Karpas-422 (cell line): ENCODE measurements at regions not wholly inside any gene's neighbourhood (a gene's known extent, or its start where the extent isn't known, plus 50 kb on each side); places are given as distances from the start of the nearest gene placed in this dataset.

Experiments
- DNase-seq: peaks from one replicate; pipeline ENCODE4 v3.0.0-alpha.2; 2015
- H2AFZ ChIP-seq: fragments of 200-600 bp; sonication (generic); 2 replicates; pipeline ENCODE4 v1.6.1; 2014; ENCODE audit warnings: antibody characterized with exemption, low read length, mixed read lengths
- H3K27ac ChIP-seq: fragments of 200-600 bp; sonication (generic); 2 replicates; pipeline ENCODE4 v1.5.1; 2014; ENCODE audit warnings: mild to moderate bottlenecking, low read length, moderate library complexity
- H3K27me3 ChIP-seq: fragments of 200-600 bp; sonication (generic); 2 replicates; pipeline ENCODE4 v1.6.1; 2014; ENCODE audit warnings: low read length, mixed read lengths
- H3K36me3 ChIP-seq: fragments of 200-600 bp; sonication (generic); 2 replicates; pipeline ENCODE4 v1.6.1; 2014; ENCODE audit warnings: low read length, mixed read lengths; ENCODE audit not compliant: insufficient read depth
- H3K4me1 ChIP-seq: fragments of 200-600 bp; sonication (generic); 2 replicates; pipeline ENCODE4 v1.6.1; 2014; ENCODE audit warnings: mild to moderate bottlenecking, low read length, mixed read lengths
- H3K4me2 ChIP-seq: fragments of 200-600 bp; sonication (generic); 2 replicates; pipeline ENCODE4 v1.6.1; 2014; ENCODE audit warnings: low read length, low read depth, mild to moderate bottlenecking; ENCODE audit not compliant: poor library complexity, severe bottlenecking
- H3K4me3 ChIP-seq: fragments of 200-600 bp; sonication (generic); 2 replicates; pipeline ENCODE4 v1.5.1; 2014; ENCODE audit warnings: mild to moderate bottlenecking, antibody characterized with exemption, low read length, mixed read lengths
- H3K79me2 ChIP-seq: fragments of 200-600 bp; sonication (generic); 2 replicates; pipeline ENCODE4 v1.6.1; 2014; ENCODE audit warnings: mild to moderate bottlenecking, low read length, mixed read lengths
- H3K9ac ChIP-seq: fragments of 200-600 bp; sonication (generic); 2 replicates; pipeline ENCODE4 v1.6.0; 2014; ENCODE audit warnings: low read length
- H3K9me2 ChIP-seq: fragments of 200-600 bp; sonication (generic), shearing (Covaris generic); replicated peaks from 2 replicates; pipeline ENCODE4 v1.6.0; 2014; ENCODE audit warnings: mild to moderate bottlenecking, low read length, moderate library complexity; ENCODE audit not compliant: insufficient read depth
- H3K9me3 ChIP-seq: fragments of 300-700, 200-600 bp; sonication (generic); 2 replicates; pipeline ENCODE4 v1.6.1; 2014; ENCODE audit warnings: low read length, mixed read lengths
- H4K20me1 ChIP-seq: fragments of 200-600 bp; sonication (generic); 2 replicates; pipeline ENCODE4 v1.6.1; 2014; ENCODE audit warnings: mild to moderate bottlenecking, antibody characterized with exemption, low read length, low read depth; ENCODE audit not compliant: insufficient read depth

DNA sequence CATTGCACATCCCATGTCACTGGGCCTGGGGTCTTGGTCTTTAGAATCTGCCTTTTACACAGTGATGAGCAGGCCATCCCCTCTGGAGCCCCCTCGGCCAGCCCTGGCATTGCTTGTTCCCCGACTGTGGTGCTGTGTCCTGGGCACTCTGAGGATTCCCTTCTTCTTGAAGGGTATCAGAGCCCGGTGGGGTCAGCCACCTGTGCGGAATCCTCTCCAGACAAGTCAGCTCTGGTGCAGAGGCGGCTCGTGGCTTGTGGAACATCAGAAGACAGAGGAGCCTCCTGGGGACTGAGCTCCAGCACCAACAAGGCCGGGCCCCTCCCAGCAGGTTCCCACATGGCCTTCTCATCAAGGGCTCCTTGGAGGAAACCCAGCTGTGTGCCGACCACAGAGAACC lies 57.9 kb upstream of the AJAP1 start:
- no peaks in the 10 kb centered on the region for H3K27me3 ChIP-seq
- peak overlapping the region; percentile 30 for H3K4me2 ChIP-seq
- no peaks in the 10 kb centered on the region for H3K79me2 ChIP-seq
- no peaks in the 10 kb centered on the region for H3K36me3 ChIP-seq
- no peak overlapping the region for H3K4me3 ChIP-seq
- no peaks in the 10 kb centered on the region for H4K20me1 ChIP-seq
- DNase-seq = no peak
- H2AFZ ChIP-seq = no peak overlapping the region
- H3K9me2 ChIP-seq = no peaks in the 10 kb centered on the region
- H3K4me1 ChIP-seq = peaks cover 15% of the 10 kb centered on the region
- H3K27ac ChIP-seq = no peak overlapping the region
- H3K9me3 ChIP-seq = no peaks in the 10 kb centered on the region
- H3K9ac ChIP-seq = no peak overlapping the region

DNA sequence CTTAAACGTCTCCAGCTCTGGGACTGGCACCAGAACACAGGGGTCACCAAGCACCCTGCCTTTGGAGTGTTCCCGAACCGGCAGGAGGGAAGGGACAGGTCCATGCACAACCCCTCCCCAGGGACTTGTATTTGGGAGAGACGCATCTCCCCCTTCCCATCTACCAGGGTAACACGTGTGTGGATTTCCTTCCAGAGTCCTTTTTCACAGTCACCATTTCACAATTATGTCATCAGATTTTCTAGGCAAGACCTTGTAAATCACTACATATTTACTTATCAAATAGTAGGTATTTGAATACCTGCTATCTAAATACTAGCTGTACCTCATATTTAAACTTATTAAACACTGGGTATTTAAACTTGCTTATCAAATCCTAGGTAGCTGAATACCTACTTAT lies 57.4 kb upstream of the AJAP1 start:
- H3K4me3 ChIP-seq = no peak overlapping the region
- H3K27me3 ChIP-seq = no peaks in the 10 kb centered on the region
- no peaks in the 10 kb centered on the region for H3K36me3 ChIP-seq
- H3K9me2 ChIP-seq = no peaks in the 10 kb centered on the region
- H3K9ac ChIP-seq = no peak overlapping the region
- H4K20me1 ChIP-seq = no peaks in the 10 kb centered on the region
- H3K79me2 ChIP-seq = no peaks in the 10 kb centered on the region
- H2AFZ ChIP-seq = no peak overlapping the region
- peaks cover 15% of the 10 kb centered on the region for H3K4me1 ChIP-seq
- no peaks in the 10 kb centered on the region for H3K9me3 ChIP-seq
- H3K4me2 ChIP-seq = no peak overlapping the region
- no peak for DNase-seq
- H3K27ac ChIP-seq = no peak overlapping the region

DNA sequence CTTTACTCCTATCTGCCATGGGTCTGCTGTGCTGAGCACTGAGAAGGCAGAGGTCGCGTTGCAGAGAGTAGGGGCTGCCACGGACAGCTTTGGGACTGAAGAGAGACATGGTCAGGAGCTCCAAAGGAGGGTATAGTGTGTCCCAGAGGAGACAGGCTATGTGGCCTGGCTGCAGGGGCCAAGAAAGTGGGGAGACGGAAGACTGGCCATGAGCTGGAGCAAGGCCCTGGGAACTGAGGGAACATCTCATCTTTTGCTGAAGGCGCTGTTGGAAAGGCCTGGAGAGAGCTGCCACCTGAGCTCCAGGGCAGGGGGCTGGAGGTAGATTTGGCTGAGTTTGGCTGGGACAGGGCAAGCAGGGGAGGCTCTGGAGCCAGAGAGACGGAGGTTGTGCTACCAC lies 55.8 kb upstream of the AJAP1 start:
- H3K27me3 ChIP-seq = no peaks in the 10 kb centered on the region
- H2AFZ ChIP-seq = no peak overlapping the region
- H3K4me3 ChIP-seq = no peak overlapping the region
- no peaks in the 10 kb centered on the region for H3K9me3 ChIP-seq
- no peaks in the 10 kb centered on the region for H3K79me2 ChIP-seq
- no peaks in the 10 kb centered on the region for H3K9me2 ChIP-seq
- H3K4me2 ChIP-seq = no peak overlapping the region
- H3K4me1 ChIP-seq = peaks cover 15% of the 10 kb centered on the region
- no peaks in the 10 kb centered on the region for H4K20me1 ChIP-seq
- H3K36me3 ChIP-seq = no peaks in the 10 kb centered on the region
- H3K9ac ChIP-seq = no peak overlapping the region
- no peak overlapping the region for H3K27ac ChIP-seq
- DNase-seq = no peak

DNA sequence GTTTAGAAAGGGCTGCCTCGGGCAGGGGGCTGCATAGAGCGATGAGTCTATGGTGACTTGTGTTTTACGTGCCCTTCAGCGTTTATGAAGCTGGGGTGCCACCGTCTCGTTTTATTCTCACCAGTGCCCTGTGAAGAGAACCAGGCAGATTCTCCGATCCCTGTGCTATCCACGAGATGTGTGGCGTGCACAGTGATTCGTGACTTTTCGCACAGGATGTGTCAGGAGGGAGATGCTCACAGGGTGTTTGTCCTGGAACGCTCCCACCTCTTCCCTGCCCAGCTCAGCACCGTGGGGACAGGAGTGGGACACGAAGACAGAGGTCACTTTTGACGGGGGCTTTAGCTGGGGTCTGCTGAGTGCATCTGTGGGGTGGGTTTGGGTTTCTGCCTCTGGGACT lies 54.9 kb upstream of the AJAP1 start:
- H3K4me3 ChIP-seq = no peak overlapping the region
- no peak overlapping the region for H3K4me2 ChIP-seq
- DNase-seq = no peak
- no peaks in the 10 kb centered on the region for H3K79me2 ChIP-seq
- no peaks in the 10 kb centered on the region for H3K9me2 ChIP-seq
- H3K9me3 ChIP-seq = no peaks in the 10 kb centered on the region
- no peak overlapping the region for H3K9ac ChIP-seq
- H3K36me3 ChIP-seq = no peaks in the 10 kb centered on the region
- H3K4me1 ChIP-seq = peaks cover 15% of the 10 kb centered on the region
- no peak overlapping the region for H3K27ac ChIP-seq
- no peaks in the 10 kb centered on the region for H4K20me1 ChIP-seq
- no peak overlapping the region for H2AFZ ChIP-seq
- no peaks in the 10 kb centered on the region for H3K27me3 ChIP-seq

DNA sequence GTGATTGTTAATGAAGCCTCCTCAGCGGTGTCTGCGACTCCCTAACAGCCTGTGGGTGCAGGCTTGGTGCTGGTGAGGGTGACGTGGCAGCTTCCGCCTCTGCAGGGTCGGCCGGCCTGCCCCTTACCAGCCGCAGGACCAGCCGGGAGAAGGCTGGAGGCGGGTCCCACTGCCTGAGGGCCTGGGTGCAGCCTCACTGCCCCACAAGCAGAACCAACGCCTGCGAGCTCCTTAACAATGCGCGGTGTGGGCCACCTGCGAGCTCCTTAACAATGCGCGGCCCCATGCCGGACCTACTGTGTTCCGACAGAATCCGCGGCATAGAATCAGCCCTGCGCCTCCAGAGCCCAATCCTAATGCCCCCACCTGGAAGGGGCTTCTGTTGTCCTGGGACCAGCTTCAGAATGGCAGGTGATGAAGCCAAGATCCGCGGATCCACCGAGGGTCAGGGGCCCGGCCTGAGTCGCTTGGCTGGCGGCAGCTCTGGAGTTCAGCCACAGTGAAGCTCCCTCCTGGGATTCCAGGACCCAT lies 54.4 kb upstream of the AJAP1 start:
- no peak overlapping the region for H3K4me2 ChIP-seq
- H3K27me3 ChIP-seq = no peaks in the 10 kb centered on the region
- no peaks in the 10 kb centered on the region for H3K9me3 ChIP-seq
- H2AFZ ChIP-seq = no peak overlapping the region
- no peaks in the 10 kb centered on the region for H3K36me3 ChIP-seq
- no peak overlapping the region for H3K9ac ChIP-seq
- H3K27ac ChIP-seq = no peak overlapping the region
- H3K79me2 ChIP-seq = no peaks in the 10 kb centered on the region
- H3K4me3 ChIP-seq = no peak overlapping the region
- peaks cover 15% of the 10 kb centered on the region for H3K4me1 ChIP-seq
- no peak for DNase-seq
- H4K20me1 ChIP-seq = no peaks in the 10 kb centered on the region
- no peaks in the 10 kb centered on the region for H3K9me2 ChIP-seq

DNA sequence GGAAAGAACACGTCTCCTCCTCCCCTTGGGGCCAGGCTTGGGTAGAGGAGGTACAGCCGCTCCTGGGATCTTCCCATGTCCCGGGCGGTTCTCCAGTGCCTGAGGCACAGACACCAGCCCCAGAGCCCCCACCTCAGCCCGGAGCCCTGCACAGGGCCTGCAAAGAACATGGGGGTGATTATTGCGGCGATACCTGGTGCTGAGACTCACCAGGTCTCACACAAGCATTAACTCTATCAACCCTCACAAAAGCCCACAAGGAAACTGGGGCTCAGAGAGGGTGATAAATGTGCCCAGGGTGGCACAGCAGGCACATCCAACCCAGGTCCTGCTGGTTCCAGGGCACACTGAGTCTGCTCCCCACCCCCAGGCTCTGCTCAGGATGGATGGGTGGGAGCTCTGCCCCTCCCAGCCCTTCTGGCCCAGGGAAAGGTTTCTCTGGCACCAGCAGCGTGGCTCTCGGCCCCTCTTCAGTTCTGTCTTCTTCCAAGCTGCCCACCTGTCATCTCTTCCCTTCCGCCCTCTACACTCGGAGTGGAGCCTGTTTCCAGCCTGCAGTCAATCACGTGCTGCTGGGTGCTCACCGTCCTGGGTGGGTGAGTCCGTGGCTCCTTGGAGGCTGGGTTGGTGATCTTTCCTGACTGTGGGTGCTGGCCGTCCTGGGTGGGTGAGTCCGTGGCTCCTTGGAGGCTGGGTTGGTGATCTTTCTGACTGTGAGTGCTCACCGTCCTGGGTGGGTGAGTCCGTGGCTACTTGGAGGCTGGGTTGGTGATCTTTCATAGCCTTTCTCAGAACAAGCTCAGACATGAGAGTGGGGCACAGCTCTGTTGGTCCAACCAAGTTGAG lies 53.6 kb upstream of the AJAP1 start:
- H3K4me1 ChIP-seq = peaks cover 13% of the 10 kb centered on the region
- no peak overlapping the region for H3K27ac ChIP-seq
- H2AFZ ChIP-seq = no peak overlapping the region
- no peak overlapping the region for H3K4me2 ChIP-seq
- H3K79me2 ChIP-seq = no peaks in the 10 kb centered on the region
- no peak for DNase-seq
- H3K9me2 ChIP-seq = no peaks in the 10 kb centered on the region
- H4K20me1 ChIP-seq = no peaks in the 10 kb centered on the region
- H3K9me3 ChIP-seq = no peaks in the 10 kb centered on the region
- no peak overlapping the region for H3K9ac ChIP-seq
- H3K36me3 ChIP-seq = no peaks in the 10 kb centered on the region
- no peaks in the 10 kb centered on the region for H3K27me3 ChIP-seq
- H3K4me3 ChIP-seq = no peak overlapping the region

DNA sequence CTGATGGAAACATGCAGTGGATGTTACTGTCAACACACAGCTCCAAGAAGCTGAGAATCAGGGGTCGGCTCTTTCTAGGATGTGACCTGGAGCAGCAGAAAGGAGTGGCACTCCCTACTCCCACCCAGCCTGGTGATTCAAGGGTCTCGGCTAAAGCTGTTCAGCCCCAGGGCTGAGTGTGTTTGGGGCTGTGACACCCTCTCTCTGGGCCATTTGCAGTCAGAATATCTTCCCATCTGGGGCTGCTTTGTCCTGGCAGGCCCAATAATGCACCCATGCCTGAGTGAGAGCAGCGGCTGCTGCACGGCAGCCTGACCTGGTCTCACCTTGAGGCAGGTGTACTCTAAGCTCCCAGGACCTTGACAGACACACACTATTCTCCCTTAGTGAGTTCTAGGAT lies 52.5 kb upstream of the AJAP1 start:
- Histone ChIP-seq H3K9ac (no peak overlapping the region), H4K20me1 (no peaks in the 10 kb centered on the region), H2AFZ (no peak overlapping the region), H3K9me3 (no peaks in the 10 kb centered on the region), H3K4me1 (peaks cover 2% of the 10 kb centered on the region), H3K36me3 (no peaks in the 10 kb centered on the region), H3K4me2 (no peak overlapping the region), H3K9me2 (no peaks in the 10 kb centered on the region), H3K79me2 (no peaks in the 10 kb centered on the region), H3K27ac (no peak overlapping the region), H3K27me3 (no peaks in the 10 kb centered on the region), H3K4me3 (no peak overlapping the region)
- no peak for DNase-seq

DNA sequence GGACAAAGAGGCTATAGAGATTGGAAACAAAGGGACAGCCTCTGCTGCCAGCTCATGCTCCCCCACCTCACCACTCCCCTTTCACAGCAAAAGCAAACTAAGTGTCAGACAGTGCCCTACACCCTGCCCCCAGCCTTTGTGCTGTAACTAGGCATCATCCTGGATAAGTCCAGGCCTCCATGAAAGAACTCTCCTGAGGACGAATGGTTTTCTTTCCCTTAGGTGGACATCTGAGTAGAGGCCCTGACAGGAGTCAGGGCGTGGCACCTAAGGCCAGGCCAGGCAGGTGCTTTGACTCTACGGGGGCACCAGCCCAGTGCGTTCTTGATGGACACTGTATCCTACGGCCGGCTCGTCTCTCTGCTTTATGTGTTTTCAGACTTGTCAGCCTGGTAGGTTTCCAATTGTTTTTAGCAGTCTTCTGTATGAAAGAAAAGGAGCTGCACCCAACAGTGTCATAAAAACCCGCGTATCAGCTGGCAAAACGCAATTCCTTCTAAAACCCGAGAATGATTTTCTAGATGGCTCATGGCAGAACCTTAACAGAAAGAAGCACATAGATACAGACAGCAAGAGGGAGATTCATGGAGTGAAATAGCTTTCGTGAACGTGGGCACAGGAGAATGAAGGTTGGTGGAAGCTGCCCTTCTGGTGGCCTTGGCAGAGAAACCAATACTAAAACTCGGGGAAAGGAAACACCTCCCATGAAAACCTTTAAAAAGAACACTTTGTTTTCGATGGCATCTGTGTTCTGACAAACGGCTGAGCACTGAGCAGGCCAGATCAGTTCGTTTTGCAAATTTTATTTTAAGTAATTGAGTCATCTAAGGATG lies 51.7 kb upstream of the AJAP1 start:
- Histone ChIP-seq H4K20me1 (no peaks in the 10 kb centered on the region), H3K9me2 (no peaks in the 10 kb centered on the region), H3K4me2 (no peak overlapping the region), H3K27me3 (no peaks in the 10 kb centered on the region), H3K9ac (no peak overlapping the region), H2AFZ (no peak overlapping the region), H3K4me3 (no peak overlapping the region), H3K9me3 (no peaks in the 10 kb centered on the region), H3K27ac (no peak overlapping the region), H3K79me2 (no peaks in the 10 kb centered on the region), H3K36me3 (no peaks in the 10 kb centered on the region), H3K4me1 (no peaks in the 10 kb centered on the region)
- DNase-seq = no peak
